ENCODE measurements at regions not wholly inside any gene's neighbourhood (a gene's known extent, or its start where the extent isn't known, plus 50 kb on each side); places are given as distances from the start of the nearest gene placed in this dataset.
"Not testable (repeated sequence)": the region's sequence is repeated elsewhere in the genome, so short reads cannot be mapped to it uniquely, and the experiment has no call there.

DNA sequence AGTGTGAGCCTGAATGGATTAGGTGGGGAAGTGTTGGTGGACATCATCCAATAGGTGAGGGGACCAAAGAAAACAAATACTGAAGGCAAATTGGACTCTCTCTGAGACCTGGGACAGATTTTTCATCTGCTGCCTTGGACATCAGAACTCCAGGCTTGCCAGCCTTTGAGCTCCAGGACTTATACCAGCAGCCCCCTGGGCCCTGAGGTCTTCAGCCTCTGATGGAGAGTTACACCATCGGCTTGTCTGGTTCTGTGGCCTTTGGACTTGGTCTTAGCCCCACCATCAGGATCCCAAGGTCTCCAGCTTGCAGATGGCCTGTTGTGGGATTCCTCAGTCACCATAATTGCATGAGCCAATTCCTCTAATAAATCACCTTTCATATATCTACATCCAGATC lies 80.8 kb upstream of the SLC8A3 start:
- ATAC-seq (replicated peaks in 1 of 2) (no peak), DNase-seq (no peak)
- Mint-ChIP-seq H3K9me3 (no peaks in the 10 kb centered on the region), H3K27ac (no peak overlapping the region), H3K27me3 (ENCODE audit: low read depth) (peaks cover 26% of the 10 kb centered on the region), H3K36me3 (ENCODE audit: insufficient read depth in 2 of 2) (no peaks in the 10 kb centered on the region), H3K4me3 (no peak overlapping the region), H3K4me1 (ENCODE audit: low read depth) (no peaks in the 10 kb centered on the region)

GRCh38 chr14:70268760-70269159 lies 80.0 kb upstream of the SLC8A3 start:
- Mint-ChIP-seq H3K4me3 (no peak overlapping the region), H3K4me1 (ENCODE audit: low read depth) (no peaks in the 10 kb centered on the region), H3K27me3 (ENCODE audit: low read depth) (peaks cover 32% of the 10 kb centered on the region), H3K36me3 (ENCODE audit: insufficient read depth in 2 of 2) (no peaks in the 10 kb centered on the region), H3K27ac (no peak overlapping the region), H3K9me3 (no peaks in the 10 kb centered on the region)
- no peak for DNase-seq
- no peak for ATAC-seq (replicated peaks in 1 of 2)

DNA sequence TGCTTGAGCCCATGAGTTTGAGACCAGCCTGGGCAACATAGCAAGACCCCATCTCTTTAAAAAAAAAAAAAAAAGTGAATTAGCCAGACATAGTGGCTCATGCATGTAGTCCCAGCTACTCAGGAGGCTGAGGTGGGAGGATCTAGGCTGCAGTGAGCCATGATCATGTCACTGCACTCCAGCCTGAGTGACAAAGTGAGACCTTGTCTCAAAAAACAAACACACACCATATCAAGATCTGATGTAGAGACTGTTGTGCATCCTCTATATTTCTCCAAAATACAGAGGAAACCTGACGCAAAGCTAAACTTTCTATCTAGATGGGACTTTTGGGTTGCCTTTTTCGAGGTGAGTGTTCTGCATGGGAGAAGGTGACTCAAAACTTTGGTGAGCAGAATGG lies 77.4 kb upstream of the SLC8A3 start:
- Mint-ChIP-seq H3K4me3 (no peak overlapping the region), H3K27ac (no peak overlapping the region), H3K36me3 (ENCODE audit: insufficient read depth in 2 of 2) (no peaks in the 10 kb centered on the region), H3K9me3 (no peaks in the 10 kb centered on the region), H3K4me1 (ENCODE audit: low read depth) (no peaks in the 10 kb centered on the region), H3K27me3 (ENCODE audit: low read depth) (peaks cover 30% of the 10 kb centered on the region)
- peak in 1 of 2 donors; percentile 80 for ATAC-seq (replicated peaks in 1 of 2)
- no peak for DNase-seq

DNA sequence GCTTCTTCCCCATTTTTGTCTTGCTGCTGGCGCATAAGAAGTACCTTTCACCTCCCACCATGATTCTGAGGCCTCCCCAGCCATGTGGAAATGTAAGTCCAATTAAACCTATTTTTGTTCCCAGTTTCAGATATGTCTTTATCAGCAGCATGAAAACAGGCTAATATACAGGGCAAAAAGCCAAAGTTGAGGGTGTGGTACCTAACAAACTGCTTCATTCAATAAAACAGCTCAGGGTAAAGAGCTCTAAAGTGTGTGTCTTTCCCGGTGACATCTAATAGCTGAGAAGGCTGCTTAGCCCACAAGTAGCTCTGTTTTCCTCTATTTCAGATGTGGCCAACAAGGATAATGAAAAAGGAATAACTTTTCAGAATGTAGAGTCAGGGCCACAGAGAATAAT lies 76.7 kb upstream of the SLC8A3 start:
- DNase-seq (no peak), ATAC-seq (replicated peaks in 1 of 2) (no peak)
- no peaks in the 10 kb centered on the region for H3K4me1 Mint-ChIP-seq (ENCODE audit: low read depth)
- H3K27me3 Mint-ChIP-seq (ENCODE audit: low read depth): peaks cover 34% of the 10 kb centered on the region
- H3K4me3 Mint-ChIP-seq: no peak overlapping the region
- H3K27ac Mint-ChIP-seq: no peak overlapping the region
- H3K36me3 Mint-ChIP-seq (ENCODE audit: insufficient read depth in 2 of 2): no peaks in the 10 kb centered on the region
- H3K9me3 Mint-ChIP-seq: no peaks in the 10 kb centered on the region

- no peak for DNase-seq
- peaks cover 3 to 5% of the 10 kb centered on the region in 2 donors for H3K36me3 Mint-ChIP-seq (ENCODE audit: insufficient read depth in 2 of 2)
- peaks cover 0 to 3% of the 10 kb centered on the region in 2 donors for H3K9me3 Mint-ChIP-seq
- no peaks in the 10 kb centered on the region for H3K4me1 Mint-ChIP-seq (ENCODE audit: low read depth)
- no peak overlapping the region for H3K27ac Mint-ChIP-seq
- no peak for ATAC-seq (replicated peaks in 1 of 2)
- H3K27me3 Mint-ChIP-seq (ENCODE audit: low read depth): peaks cover 50% of the 10 kb centered on the region
- no peak overlapping the region for H3K4me3 Mint-ChIP-seq
Measured at GRCh38 chr14:70259420-70259819, 70.7 kb upstream of the SLC8A3 start.

- Mint-ChIP-seq H3K27me3 (ENCODE audit: low read depth) (peaks cover 55% of the 10 kb centered on the region), H3K36me3 (ENCODE audit: insufficient read depth in 2 of 2) (peaks cover 3 to 5% of the 10 kb centered on the region in 2 donors), H3K9me3 (peaks cover 3 to 5% of the 10 kb centered on the region in 2 donors), H3K27ac (no peak overlapping the region), H3K4me3 (no peak overlapping the region), H3K4me1 (ENCODE audit: low read depth) (no peaks in the 10 kb centered on the region)
- ATAC-seq (replicated peaks in 1 of 2) (no peak), DNase-seq (peak; percentile 28 to 42)
Measured at GRCh38 chr14:70257526-70257925, 68.8 kb upstream of the SLC8A3 start.

DNA sequence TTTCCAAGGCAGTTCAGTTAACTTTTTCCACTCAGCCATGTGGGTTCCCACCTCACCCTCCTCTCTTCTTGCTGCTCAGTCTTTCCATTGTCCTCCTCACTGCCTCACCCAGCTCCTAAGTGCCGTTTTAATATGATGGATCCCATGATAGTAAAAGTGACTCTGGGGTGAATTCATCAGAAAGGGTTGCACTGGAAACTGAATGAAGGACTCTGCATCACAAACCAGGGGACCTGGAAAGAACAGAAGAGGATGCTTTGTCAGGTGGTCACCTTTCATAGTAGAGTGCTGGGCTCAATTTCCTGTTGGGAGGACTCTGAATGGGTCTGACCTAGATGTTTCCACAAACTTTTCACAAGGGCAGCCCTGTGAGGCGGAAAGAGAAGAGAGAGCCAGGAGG lies 67.8 kb upstream of the SLC8A3 start:
- Mint-ChIP-seq H3K4me3 (peak overlapping the region in 1 of 2 donors; percentile 3), H3K27me3 (ENCODE audit: low read depth) (peaks cover 56% of the 10 kb centered on the region), H3K4me1 (ENCODE audit: low read depth) (no peaks in the 10 kb centered on the region)

DNA sequence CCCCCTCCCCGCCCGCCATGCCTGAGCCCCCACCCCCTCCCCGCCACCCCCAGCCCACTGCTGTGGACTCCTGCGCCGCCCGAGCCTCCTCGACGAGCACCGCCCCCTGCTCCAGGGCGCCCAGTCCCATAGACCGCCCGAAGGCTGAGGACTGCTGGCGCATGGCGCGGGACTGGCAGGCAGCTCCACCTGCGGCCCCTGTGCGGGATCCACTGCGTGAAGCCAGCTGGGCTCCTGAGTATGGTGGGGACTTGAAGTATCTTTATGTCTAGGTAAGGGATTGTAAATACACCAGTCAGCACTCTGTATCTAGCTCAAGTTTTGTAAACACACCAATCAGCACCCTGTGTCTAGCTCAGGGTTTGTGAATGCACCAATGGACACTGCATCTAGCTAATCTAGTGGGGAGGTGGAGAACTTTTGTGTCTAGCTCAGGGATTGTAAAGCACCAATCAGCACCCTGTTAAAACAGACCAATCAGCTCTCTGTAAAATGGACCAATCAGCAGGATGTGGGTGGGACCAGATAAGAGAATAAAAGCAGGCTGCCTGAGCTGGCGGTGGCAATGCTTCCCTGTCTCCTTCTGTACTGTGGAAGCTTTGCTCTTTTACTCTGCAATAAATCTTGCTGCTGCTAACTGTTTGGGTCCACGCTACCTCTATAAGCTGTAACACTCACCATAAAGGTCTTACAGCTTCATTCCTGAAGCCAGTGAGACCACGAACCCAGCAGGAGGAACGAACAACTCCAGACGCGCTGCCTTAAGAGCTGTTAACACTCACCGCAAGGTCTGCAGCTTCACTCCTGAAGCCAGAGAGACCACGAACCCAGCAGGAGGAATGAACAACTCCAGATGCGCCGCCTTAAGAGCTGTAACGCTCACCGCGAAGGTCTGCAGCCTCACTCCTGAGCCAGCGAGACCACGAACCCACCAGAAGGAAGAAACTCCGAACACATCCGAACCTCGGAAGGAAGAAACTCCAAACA lies 66.6 kb upstream of the SLC8A3 start:
- H3K4me1 Mint-ChIP-seq (ENCODE audit: low read depth); H3K27ac Mint-ChIP-seq; H3K36me3 Mint-ChIP-seq (ENCODE audit: insufficient read depth in 2 of 2); H3K9me3 Mint-ChIP-seq: not testable (repeated sequence)
- Mint-ChIP-seq H3K4me3 (peak overlapping the region; percentile 69 to 76), H3K27me3 (ENCODE audit: low read depth) (peaks cover 59% of the 10 kb centered on the region)
- ATAC-seq (replicated peaks in 1 of 2) (peak; percentile 70 to 76), DNase-seq (peak; percentile 25 to 36)

More for the DNA sequence above, 67.8 kb upstream of the SLC8A3 start:
- no peak for DNase-seq
- H3K27ac Mint-ChIP-seq: no peak overlapping the region
- no peak for ATAC-seq (replicated peaks in 1 of 2)
- H3K36me3 Mint-ChIP-seq (ENCODE audit: insufficient read depth in 2 of 2): peaks cover 3 to 5% of the 10 kb centered on the region in 2 donors
- peaks cover 3 to 5% of the 10 kb centered on the region in 2 donors for H3K9me3 Mint-ChIP-seq

- no peak overlapping the region for H3K27ac Mint-ChIP-seq
- peak overlapping the region; percentile 50 to 57 for H3K4me3 Mint-ChIP-seq
- ATAC-seq (replicated peaks in 1 of 2): peak; percentile 68 to 73
Measured at GRCh38 chr14:70254476-70254961, 65.8 kb upstream of the SLC8A3 start.

GRCh38 chr14:70253547-70253946 lies 64.8 kb upstream of the SLC8A3 start:
- H3K36me3 Mint-ChIP-seq (ENCODE audit: insufficient read depth in 2 of 2); DNase-seq; ATAC-seq (replicated peaks in 1 of 2); H3K9me3 Mint-ChIP-seq; H3K27ac Mint-ChIP-seq; H3K4me1 Mint-ChIP-seq (ENCODE audit: low read depth): not testable (repeated sequence)
- Mint-ChIP-seq H3K27me3 (ENCODE audit: low read depth) (peaks cover 57% of the 10 kb centered on the region), H3K4me3 (peak overlapping the region in 1 of 2 donors; percentile 51)

More at GRCh38 chr14:70254476-70254961, 65.8 kb upstream of the SLC8A3 start:
- Mint-ChIP-seq H3K9me3 (peaks cover 3 to 5% of the 10 kb centered on the region in 2 donors), H3K36me3 (ENCODE audit: insufficient read depth in 2 of 2) (peaks cover 3 to 5% of the 10 kb centered on the region in 2 donors), H3K27me3 (ENCODE audit: low read depth) (peaks cover 63% of the 10 kb centered on the region), H3K4me1 (ENCODE audit: low read depth) (no peaks in the 10 kb centered on the region)
- peak; percentile 30 to 36 for DNase-seq

DNA sequence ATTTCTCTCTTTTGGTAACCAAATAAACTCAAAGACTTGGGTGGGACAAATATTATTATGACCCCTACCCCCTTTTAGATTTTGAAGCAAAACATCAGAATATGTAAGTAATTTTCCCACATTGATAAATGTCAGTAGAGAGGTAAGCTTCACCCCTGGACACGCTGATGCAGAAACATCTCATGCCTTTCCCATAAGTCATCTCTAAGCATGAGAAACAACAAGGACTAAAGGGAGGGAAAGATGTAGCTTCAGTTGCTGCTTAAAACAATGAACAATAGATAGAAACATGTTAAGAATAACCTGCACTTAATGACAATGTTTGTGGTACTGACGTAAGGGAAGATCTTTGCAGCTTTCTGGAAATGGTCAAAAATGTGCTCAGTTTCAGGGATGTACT lies 56.3 kb upstream of the SLC8A3 start:
- Mint-ChIP-seq H3K9me3 (peaks cover 3 to 4% of the 10 kb centered on the region in 2 donors), H3K4me1 (ENCODE audit: low read depth) (no peaks in the 10 kb centered on the region), H3K27me3 (ENCODE audit: low read depth) (peaks cover 47% of the 10 kb centered on the region), H3K27ac (no peak overlapping the region), H3K4me3 (no peak overlapping the region), H3K36me3 (ENCODE audit: insufficient read depth in 2 of 2) (no peaks in the 10 kb centered on the region)
- ATAC-seq (replicated peaks in 1 of 2) (no peak), DNase-seq (no peak)

DNA sequence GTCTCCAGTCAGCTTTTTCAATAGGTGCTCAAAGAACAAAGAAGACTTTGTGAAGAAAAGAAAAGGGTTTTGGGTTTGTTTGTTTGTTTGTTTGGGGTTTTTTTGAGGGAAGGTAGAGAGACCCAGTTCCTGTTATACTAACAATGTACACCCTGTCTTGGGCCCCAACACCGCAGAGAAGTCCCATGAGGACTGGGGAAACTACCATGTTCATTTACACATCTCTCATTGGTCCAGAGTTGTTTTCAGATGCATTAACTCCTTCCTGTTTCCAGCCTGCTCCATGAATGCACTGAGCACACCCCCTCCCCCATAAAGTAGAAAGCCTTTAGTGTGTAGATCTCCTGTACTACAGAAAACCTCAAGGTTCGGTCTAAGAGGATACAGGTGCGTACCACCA lies 51.1 kb upstream of the SLC8A3 start:
- no peak overlapping the region for H3K4me3 Mint-ChIP-seq
- H3K9me3 Mint-ChIP-seq: peaks cover 3 to 4% of the 10 kb centered on the region in 2 donors
- H3K27ac Mint-ChIP-seq: no peak overlapping the region
- ATAC-seq (replicated peaks in 1 of 2) (no peak), DNase-seq (no peak)
- H3K4me1 Mint-ChIP-seq (ENCODE audit: low read depth): no peaks in the 10 kb centered on the region
- H3K36me3 Mint-ChIP-seq (ENCODE audit: insufficient read depth in 2 of 2): no peaks in the 10 kb centered on the region
- H3K27me3 Mint-ChIP-seq (ENCODE audit: low read depth): peaks cover 53% of the 10 kb centered on the region

DNA sequence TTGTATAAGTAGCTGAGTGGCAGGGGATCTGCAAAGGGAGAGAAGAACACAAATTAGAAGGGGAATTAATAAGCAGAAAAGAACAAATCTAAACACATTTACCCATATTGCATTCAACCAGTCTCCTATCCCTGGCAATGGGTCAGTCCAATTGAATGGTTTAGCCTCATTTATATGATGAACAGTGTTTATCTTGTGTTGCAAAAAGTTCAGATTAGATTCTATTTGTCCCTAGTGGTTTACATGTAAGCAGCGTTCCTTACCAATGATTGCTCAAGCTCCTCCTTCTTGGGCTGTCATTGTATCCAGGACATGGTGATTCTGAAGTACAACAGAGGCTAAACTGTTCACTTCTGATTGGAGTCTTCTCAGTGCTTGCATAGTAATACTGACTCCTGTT lies 49.9 kb upstream of the SLC8A3 start:
- not testable (repeated sequence) for H3K27ac Mint-ChIP-seq; H3K36me3 Mint-ChIP-seq (ENCODE audit: insufficient read depth in 2 of 2); H3K9me3 Mint-ChIP-seq; H3K4me1 Mint-ChIP-seq (ENCODE audit: low read depth); ATAC-seq (replicated peaks in 1 of 2); DNase-seq; H3K4me3 Mint-ChIP-seq
- peaks cover 41% of the 10 kb centered on the region for H3K27me3 Mint-ChIP-seq (ENCODE audit: low read depth)

Data from activated T-cell treated with anti-CD3 and anti-CD28 coated beads, Interleukin-2, amount 50 U/mL, for 72 hours (primary cell).